ENCODE measurements at regions not wholly inside any gene's neighbourhood (a gene's known extent, or its start where the extent isn't known, plus 50 kb on each side); places are given as distances from the start of the nearest gene placed in this dataset.

DNA sequence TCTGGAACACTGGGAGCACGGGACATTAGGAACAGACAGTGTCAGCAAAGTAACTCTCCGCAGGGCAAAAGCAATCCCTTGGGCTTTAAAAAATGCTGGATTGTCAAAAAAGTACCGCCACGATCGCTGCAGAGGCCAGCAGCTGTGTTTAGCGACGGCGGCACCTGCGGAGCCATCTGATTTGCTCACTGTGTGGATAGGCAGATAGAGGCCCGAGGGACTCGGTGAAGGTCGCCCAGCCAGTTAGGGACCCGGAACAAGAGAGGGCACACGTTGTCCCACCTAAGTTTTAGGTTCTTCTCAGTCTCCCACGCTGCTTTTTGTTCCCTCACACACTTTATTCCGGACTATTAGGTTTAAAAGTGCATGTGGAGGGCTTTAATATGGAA is 238.3 kb downstream of the TEX29 start:
- in situ Hi-C loops (cut with HindIII; ENCODE audit: low pct_ligation_motif_present, low pct_unique_long_range_greater_than_20kb, low sequenced_read_pairs), result no loop called here
- no peak for DNase-seq

DNA sequence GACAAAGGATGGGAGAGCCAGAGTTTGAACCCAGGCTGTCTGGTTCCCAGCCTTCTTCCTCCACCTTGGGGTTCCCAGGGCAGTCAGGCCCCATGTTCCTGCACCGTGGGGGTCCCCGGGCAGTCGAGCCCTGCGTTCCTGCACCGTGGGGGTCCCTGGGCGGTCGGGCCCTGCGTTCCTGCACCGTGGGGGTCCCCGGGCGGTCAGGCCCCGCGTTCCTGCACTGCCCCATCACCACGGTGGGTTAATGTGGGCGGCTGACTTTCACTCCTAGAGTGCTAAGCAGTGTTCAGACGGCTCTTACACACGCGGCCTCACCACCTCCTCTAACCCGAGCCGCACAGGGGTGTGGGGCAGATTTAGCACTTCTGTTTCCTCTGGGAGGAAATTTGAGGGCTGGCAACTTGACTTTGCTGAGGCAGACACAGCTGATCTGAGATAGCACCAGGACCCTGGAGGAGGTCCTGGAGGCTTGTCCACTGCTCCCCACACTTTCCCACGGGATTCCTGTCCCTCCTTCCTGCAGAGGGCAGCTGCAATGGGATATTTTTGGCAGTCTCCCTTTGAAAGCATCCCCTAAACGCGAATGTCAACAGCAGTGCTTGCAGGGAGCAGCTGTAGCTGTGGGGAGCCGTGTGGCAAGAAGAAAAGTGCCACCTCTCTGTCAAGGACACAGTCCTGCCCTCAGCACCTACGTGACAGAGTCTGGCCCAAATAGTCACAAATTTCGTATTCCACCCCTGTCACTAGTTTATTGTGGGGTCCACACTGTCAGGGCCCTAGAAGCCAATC is 239.4 kb downstream of the TEX29 start:
- in situ Hi-C loops (cut with HindIII; ENCODE audit: low pct_ligation_motif_present, low pct_unique_long_range_greater_than_20kb, low sequenced_read_pairs), result no loop called here
- DNase-seq, result no peak

- no peak for DNase-seq
- in situ Hi-C loops (cut with HindIII; ENCODE audit: low pct_ligation_motif_present, low pct_unique_long_range_greater_than_20kb, low sequenced_read_pairs), result no loop called here
Observed at GRCh38 chr13:111561091-111561781, 240.8 kb downstream of the TEX29 start.

DNA sequence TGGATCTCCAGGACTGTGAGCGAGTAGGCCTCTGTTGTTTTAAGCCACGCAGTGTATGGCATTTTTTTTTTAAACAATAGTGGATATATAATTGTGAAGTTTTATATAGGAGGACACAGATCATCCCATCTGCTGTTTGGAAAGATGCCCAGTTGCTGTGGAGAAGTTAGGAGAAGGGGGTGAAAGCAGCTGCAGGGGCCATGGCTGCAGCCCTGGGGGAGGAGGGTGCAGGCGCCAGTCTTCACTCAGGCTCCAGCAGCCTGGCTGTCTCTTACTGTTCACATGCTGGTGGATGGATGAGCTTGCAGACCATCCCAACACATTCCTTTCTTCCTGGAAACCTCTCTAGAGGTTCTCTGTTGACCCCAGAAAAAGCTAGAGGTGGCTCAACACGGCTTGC is 242.3 kb downstream of the TEX29 start:
- in situ Hi-C loops (cut with HindIII; ENCODE audit: low pct_ligation_motif_present, low pct_unique_long_range_greater_than_20kb, low sequenced_read_pairs), result no loop called here
- DNase-seq, result no peak

DNA sequence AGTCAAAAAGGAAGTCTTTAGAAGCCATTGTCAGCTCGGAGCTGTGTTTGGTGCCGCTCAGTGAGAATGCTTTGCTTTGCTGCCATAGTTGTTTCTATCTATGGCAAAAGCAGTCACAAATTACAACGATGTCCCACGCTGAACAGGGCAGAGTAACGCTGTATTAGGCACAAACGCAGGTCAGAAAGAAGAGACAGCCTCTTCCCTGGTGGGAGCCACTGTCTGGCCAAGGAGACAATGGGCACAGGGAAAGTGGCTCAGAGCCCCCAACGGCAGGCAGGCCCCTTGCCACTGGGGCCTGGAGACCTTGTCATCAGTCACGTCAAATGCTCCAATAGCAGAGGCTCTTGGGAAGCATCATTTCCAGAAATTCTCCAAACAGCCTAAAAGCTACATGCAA is 244.2 kb downstream of the TEX29 start:
- no peak for DNase-seq
- in situ Hi-C loops (cut with HindIII; ENCODE audit: low pct_ligation_motif_present, low pct_unique_long_range_greater_than_20kb, low sequenced_read_pairs), result no loop called here

DNA sequence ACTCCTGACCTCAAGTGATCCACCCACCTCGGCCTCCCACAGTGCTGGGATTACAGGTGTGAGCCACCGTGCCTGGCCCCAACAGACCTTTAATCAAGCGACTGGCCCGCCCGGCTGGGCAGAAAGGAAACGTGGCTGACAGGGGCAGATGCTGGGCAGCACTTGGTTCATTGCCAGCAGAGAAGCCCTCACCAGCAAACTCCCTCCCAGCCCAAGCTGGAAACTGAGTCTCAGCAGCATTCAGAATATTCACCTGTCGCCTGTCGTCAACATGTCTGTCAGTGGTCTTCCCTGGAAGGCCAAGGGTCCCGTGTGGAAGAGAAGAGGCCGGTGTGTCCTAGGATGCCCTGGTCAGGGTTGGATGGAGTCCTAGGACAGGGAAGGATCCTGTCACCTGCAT is 245.0 kb downstream of the TEX29 start:
- in situ Hi-C loops (cut with HindIII; ENCODE audit: low pct_ligation_motif_present, low pct_unique_long_range_greater_than_20kb, low sequenced_read_pairs), result no loop called here
- no peak for DNase-seq

DNA sequence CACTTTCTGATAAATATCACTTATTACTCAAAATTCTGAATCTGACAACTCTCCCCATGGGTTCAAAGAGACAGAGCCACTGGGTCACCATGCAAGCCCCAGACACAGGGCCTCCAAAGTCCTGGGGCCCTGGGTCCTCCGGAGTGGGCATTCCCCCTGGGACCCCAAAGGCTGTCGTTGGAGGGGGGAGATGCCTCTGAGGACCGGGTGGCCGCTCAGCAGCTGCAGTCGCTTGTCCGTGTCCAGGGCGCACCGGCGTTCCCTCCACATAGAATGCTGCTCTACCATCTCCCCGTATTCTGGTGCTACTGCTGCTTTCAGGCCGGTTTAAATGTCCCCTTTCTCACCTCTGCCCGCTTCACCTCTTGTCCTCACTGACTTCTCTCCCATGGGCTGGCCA is 246.1 kb downstream of the TEX29 start:
- in situ Hi-C loops (cut with HindIII; ENCODE audit: low pct_ligation_motif_present, low pct_unique_long_range_greater_than_20kb, low sequenced_read_pairs), result no loop called here
- DNase-seq, result no peak

DNA sequence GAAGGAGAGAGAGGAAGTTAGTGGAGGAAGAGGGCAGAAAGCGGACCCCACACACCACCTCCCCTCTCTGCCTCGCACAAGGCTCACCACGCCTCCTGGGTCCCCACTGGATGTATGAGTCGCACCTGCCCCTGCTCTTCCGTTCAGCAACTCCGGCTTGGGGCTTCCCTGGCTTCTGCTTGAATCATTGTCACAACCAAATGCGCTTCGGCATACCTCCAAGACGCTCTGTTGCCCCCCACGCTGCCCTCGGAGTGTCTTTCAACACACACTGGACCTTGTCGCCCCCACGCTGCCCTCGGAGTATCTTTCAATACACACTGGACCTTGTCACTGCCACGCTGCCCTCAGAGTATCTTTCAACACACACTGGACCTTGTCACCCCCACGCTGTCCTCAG is 247.2 kb downstream of the TEX29 start:
- in situ Hi-C loops (cut with HindIII; ENCODE audit: low pct_ligation_motif_present, low pct_unique_long_range_greater_than_20kb, low sequenced_read_pairs), result no loop called here

DNA sequence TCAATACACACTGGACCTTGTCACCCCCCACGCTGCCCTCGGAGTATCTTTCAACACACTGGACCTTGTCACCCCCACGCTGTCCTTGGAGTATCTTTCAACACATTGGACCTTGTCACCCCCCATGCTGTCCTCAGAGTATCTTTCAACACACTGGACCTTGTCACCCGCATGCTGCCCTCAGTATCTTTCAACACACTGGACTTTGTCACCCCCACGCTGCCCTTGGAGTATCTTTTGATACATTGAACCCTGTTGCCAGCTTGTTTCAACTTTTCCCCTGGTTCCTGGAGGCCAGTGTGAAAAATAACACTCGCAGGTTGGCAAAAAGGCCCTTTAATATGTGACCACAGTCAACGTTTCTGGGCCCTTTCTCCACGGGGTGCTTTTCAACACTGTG is 247.8 kb downstream of the TEX29 start:
- DNase-seq, result no peak
- in situ Hi-C loops (cut with HindIII; ENCODE audit: low pct_ligation_motif_present, low pct_unique_long_range_greater_than_20kb, low sequenced_read_pairs), result no loop called here

More for the DNA sequence above, 247.2 kb downstream of the TEX29 start:
- no peak for DNase-seq

- DNase-seq, result no peak
- in situ Hi-C loops (cut with HindIII; ENCODE audit: low pct_ligation_motif_present, low pct_unique_long_range_greater_than_20kb, low sequenced_read_pairs), result no loop called here
Observed at GRCh38 chr13:111570911-111571310, 250.5 kb downstream of the TEX29 start.

- DNase-seq, result no peak
- in situ Hi-C loops (cut with HindIII; ENCODE audit: low pct_ligation_motif_present, low pct_unique_long_range_greater_than_20kb, low sequenced_read_pairs), result no loop called here
Observed at GRCh38 chr13:111572956-111573761, 252.7 kb downstream of the TEX29 start.

DNA sequence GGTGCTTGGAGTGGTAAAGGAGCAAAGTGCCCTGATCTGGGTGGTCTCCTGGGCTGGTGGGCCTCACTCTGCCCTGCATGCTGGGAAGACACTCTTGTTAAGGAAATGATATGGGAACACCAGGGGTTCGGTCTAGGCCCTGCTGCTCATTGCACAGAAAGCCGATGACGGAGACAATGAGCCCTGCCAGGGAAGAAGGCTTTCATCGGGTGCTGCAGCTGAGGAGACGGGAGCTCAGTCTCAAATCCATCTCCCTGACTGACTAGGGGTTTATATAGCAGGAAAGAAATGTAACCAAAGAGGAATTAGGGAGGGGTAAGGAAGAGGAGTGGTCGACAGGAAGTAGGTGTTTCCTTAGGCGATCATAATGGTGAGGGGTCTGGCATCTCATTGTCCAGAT is 253.4 kb downstream of the TEX29 start:
- in situ Hi-C loops (cut with HindIII; ENCODE audit: low pct_ligation_motif_present, low pct_unique_long_range_greater_than_20kb, low sequenced_read_pairs), result no loop called here

DNA sequence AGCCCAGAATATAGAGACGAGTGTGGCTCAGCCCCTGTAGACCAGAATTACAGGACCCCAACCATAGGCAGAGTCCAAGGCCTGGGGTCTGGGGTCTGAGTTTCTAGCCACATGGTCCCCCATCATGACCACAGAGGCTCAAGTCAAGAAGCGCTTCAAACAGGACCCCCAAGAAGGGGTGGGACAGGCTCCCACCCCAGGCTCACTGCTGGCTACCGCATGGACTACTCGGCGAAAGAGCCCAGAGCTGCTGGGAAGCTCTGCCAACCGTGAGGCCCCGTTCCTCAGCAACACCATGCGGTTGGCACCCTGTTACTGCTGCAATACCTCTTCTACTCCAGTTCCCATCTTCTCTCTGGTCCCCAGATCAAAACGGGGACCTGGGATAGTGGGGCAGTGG is 254.8 kb downstream of the TEX29 start:
- in situ Hi-C loops (cut with HindIII; ENCODE audit: low pct_ligation_motif_present, low pct_unique_long_range_greater_than_20kb, low sequenced_read_pairs), result no loop called here

More for the DNA sequence above, 253.4 kb downstream of the TEX29 start:
- DNase-seq, result no peak

GRCh38 chr13:111575719-111576118 is 255.3 kb downstream of the TEX29 start:
- in situ Hi-C loops (cut with HindIII; ENCODE audit: low pct_ligation_motif_present, low pct_unique_long_range_greater_than_20kb, low sequenced_read_pairs), result no loop called here
- DNase-seq, result no peak

More for the DNA sequence above, 254.8 kb downstream of the TEX29 start:
- no peak for DNase-seq

DNA sequence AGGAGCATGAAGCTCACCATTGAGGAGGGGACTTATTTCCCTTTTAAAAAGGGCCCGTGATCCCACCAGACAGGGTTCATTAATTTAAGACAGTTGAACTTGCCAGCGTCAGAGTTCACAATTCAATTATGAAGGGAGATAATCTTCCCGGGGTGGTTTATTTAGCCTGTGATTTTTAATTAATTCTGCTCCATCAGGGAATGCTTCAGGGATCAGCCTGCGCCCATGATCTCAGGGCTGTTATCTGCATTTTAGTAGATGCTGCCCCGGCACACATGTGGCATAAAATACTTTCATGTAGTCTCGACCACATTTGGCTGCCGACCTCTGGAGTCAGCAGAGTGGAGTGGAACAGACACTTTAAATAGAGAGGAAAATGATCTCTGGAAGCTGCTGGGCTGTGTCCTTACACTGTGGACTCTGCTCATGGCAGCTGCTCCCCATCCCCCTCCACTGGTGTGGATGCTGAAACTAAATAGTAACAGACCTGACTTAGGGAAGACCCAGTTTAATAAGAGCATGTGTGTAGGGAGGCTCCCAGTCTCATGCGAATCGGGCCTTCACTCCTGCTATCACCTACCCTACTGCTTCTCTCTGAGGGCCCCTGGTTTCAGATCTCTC is 256.9 kb downstream of the TEX29 start:
- DNase-seq, result no peak
- in situ Hi-C loops (cut with HindIII; ENCODE audit: low pct_ligation_motif_present, low pct_unique_long_range_greater_than_20kb, low sequenced_read_pairs), result no loop called here

DNA sequence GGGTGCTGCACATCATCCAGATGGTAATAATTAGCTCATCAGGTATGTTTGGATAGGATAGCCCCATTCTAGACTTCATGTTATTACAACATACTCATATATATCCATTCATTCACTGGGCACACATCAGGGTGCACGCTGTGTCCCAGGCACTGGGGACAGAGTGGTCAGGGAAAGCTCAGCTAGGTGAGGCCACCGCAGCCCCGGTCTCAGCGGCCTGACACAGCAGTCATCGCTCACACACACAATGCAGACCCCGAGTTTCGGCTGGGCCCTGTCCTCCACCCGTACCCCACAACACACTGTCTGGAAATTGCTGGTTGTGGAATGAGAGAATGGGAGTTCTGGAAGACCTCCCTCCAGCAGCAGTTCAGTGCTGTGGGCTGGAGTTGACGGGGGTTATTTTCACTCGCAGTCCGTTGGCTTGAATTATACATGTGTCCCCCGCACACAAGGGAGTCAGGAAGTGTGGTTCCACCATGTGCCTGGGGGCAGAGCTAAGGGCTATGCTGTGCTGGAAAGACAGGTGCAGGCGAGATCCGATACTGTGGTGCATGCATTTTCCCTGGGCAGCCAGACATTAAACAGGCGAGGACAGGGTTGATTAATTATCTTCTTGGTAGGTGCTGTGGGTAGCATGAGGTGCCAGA is 257.6 kb downstream of the TEX29 start:
- in situ Hi-C loops (cut with HindIII; ENCODE audit: low pct_ligation_motif_present, low pct_unique_long_range_greater_than_20kb, low sequenced_read_pairs), result no loop called here
- no peak for DNase-seq

DNA sequence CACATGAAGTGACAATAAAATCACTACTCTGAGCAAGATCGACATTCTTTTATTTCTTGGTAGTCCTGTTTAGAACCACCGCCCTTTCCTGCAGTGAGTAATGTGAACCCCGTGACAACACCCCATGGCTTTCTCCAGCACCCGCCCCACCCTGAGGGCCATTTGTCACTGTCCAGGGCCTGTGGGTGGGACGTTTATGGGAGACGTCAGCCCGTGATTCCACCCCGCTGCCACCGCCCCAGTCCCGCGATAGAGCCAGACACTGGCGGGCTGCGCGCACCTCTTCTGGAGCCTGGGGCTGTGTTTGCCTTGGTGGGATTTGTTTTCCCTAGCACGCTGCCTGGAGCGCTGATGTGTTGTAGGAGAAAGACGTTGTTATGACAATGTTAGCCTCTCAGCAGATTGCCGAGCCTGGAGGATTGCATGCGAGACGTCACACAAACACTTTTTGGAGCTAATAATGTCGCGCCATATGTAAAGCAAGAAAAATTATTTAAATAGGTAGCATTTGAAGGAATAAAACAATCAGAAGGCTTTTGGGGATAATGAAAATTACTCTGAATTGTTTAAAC is 263.7 kb downstream of the TEX29 start:
- no peak for DNase-seq
- in situ Hi-C loops (cut with HindIII; ENCODE audit: low pct_ligation_motif_present, low pct_unique_long_range_greater_than_20kb, low sequenced_read_pairs), result no loop called here

GRCh38 chr13:111584870-111585269 is 264.4 kb downstream of the TEX29 start:
- in situ Hi-C loops (cut with HindIII; ENCODE audit: low pct_ligation_motif_present, low pct_unique_long_range_greater_than_20kb, low sequenced_read_pairs), result no loop called here
- DNase-seq, result no peak

Measured in ACHN (cell line).